Stimulated activated CD4-positive, alpha-beta T cell treated with anti-CD3 and anti-CD28 coated beads, TNF-alpha, amount 100 ng/mL, for 24 hours (primary cell): ENCODE measurements at regions not wholly inside any gene's neighbourhood (a gene's known extent, or its start where the extent isn't known, plus 50 kb on each side); places are given as distances from the start of the nearest gene placed in this dataset.

Source experiments
- DNase-seq, 3 experiments: peaks; one replicate each; pipeline ENCODE4 v3.0.0-alpha.2; 2020; ENCODE audit warnings: low read depth in 3 of 3

DNA sequence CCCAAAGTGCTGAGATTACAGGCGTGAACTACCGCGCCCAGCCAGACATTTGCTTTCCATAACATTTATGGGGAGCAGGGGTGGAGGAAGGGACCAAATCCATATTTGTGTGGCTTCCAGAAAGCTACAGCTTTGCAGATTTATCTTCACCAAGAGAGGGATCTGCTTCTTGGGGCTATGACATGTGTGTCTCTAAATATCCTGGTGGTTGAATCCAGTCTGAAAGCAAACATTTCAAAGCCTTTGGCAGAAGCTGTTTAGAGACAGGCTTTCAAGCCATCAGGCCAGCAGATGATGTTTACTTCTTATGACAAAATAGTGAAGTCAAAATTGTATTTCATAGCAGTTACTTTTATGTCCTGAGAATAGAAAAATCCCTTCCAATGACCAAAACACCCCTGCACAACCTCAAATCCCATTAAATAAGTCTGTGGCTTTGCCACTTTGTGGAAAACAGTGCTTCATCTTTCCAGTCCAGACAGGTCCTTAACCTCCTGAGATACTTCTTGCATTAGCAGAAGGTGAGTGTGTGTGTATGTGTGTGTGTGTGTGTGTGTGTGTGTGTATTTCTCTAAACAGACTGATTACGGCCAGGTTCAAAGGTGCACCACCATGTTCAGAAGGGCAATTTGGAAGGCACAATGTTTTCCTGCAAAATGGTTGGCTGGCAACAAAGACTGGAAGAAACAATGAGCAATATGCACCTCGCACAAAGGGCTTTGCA lies 191.4 kb upstream of the LRIG1 start:
- DNase-seq, result no peak

DNA sequence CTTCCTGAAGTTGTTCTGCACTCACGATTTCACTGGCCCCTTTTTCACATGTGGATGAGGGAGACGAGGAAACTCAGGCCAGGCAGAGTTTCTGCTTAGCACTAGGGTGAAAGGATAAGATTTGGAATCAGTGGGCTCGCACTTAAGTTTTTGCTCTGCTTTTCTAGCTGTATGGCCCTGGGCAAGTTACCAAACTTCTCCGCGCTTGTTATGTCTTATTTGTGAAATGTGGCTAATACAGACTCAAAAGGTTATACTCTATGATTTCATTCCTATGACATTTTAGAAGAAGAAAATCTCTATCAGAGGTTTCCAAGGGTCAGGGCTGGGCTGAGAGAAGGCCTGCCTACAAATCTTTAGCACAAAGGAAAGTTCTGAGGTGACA lies 191.9 kb upstream of the LRIG1 start:
- no peak for DNase-seq

DNA sequence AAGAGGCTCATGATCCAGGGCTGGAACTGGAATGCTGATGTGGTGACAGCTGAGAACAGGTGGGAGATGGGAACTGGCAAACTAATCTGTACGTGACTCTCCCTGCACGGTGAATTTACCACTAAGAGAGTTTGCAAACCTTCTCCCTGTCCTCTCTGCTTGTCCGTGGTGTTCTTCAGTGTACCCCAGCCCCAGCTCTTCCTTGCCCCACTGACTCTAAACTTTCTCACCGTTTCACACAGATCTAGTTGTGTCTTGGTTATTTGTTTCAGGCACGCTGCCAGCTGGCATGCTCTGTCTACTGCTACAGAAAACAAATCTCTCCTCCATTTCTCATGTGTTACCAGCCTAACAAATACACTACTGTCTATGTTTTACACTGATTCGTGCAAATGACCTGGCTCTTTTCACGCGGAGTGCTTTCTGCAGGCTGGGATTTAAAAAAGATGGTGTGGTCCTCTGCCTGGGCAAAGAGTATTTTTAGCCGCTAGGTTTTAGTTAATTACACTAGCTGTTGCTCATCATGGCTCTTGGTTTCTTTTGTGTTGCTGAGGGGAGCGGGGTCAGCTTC lies 192.7 kb upstream of the LRIG1 start:
- no peak for DNase-seq

DNA sequence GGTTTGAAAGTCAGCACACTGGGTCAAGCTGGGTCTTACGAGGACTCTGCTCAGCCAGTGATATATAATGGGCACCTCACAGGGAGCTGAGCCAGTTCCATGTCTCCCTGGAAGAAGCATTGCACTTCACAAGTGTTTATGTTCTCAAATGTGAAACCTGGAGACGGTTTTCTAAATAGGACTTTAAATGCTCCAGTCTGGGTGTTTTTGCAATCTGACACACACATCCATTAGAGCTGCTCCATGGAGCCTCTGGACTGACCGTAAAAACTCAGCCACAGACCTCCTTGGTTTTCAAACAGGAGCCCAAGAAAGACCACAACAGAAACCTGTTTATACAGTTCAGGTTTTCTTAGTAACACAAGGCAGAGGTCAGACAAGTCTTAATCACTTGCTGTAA lies 201.3 kb upstream of the LRIG1 start:
- no peak for DNase-seq

DNA sequence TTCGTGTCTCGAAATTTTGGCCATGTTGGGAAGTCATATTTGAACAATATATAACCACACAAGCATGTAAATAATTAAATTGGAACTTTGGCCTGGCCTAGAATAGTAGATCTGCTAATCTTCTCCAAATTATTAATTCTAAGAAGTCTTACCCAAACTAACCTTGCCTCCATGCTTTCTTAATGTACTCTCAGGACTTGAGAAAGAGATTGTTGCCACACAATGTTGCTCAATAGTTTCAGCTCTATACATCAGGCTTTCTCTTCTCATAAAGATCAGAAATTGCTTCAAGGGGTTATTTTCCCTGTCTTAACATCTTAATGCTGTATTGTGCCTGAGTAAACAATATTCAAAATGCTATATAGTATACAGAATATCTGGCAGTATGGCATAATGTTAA lies 202.7 kb upstream of the LRIG1 start:
- DNase-seq, result no peak

DNA sequence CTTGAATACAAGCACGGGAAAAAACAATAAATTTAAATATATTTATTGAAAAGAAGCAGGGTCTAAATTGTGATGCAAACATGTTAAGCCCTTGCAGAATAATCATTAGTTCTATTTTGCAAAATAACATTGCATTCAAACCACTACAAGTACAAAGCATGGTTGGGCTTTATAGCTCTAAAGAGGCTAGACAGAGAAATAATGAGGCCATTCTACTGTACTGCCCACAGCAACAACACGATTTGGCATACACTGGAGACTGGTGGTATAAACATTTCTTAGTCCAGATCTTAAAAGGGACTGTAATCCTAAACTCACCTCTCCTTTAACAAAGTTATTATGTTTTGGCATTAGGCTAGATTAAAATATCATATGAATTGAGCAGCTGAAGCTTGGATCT lies 204.3 kb upstream of the LRIG1 start:
- no peak for DNase-seq

DNA sequence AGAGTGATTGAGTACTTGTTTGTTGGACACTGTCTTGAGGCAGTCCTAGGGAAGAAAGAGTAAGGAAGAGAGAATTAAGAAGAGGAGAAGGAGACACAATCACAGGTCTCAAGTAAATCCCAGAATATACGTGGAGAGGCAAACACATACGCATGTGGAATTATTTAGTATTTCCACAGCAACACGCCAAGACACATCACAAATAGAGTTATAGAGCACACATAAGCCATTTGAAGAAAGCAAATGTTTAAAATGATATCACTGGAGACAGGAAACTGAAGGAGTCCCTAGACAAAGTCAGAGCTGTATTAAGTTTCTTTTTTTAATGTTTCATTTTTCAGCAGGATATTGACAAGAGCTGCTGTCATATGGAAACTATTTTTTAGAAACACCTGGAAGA lies 206.1 kb upstream of the LRIG1 start:
- DNase-seq, result no peak

DNA sequence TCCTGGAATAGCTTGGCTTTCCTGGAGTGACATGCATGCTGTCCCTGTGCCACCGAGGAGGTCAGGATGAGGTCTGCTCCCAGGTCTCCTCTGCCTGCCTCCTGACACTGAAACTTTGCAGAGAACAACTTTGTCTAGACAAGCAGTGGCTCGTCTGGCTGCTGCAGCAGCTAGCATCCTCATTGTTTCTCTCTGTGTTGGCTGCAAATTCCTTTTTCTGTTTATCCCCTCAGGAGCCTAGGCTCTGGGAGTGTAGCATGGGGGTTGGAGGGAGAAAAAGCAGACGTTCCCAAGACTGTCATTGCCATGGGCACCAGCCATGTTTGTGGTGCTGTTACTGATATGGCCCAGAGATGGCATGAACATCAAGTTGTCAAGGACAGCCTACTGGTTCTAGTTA lies 208.7 kb upstream of the LRIG1 start:
- no peak for DNase-seq

DNA sequence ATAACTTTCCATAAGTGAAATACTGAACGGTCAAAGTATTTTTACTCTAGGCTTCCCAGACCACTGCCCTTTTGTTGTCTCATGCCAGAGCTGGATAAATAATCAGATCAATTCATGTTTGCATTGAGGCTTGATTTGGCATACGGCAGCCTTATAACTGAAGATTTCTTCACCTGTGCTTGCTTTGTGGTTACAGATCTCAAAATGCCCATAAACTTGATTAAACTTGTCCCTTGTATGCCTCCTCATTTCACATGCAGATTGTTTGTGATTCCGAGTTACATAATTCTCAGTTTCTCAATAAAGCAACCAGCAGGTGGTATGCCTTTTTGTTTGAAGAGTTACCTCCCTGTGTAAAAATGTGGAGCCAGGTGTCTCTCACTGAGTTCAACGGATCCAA lies 211.4 kb upstream of the LRIG1 start:
- DNase-seq, result no peak

DNA sequence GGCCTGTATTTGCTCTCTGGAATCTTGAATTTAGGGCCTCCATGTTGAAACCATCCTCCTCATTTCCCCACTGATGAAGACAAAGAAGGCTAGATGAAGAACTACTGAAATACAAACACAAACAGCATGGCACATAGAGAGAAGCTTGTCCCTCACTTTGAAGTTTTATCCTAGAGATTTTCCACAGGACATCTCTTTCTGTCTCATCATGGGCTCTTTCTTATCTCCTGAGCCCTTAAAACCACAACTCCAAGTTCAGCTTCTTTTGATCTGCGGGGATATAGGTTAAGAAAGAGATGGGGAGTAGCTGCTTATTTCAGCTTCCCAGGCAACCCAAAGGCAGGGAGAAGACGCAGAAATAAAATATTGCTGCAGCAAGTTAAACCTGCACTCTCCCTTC lies 213.1 kb upstream of the LRIG1 start:
- no peak for DNase-seq

DNA sequence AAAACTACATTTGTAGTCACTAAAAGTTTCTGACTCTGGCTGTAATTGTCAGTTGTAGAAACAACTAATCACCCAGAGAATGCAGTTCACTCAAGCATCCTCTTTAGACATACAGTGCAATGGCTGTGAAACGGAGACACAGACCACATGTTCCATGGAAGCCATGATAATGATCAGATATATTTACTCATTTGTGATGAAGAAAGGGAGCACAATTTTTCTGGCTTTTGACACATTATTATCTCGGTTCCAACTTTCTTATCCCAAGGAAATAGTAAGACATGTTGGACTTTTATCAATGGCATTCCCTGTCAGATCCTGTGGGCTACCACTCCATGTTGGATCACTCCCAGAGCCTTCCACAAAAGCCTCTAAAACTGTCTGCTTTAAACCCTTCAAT lies 215.0 kb upstream of the LRIG1 start:
- no peak for DNase-seq

DNA sequence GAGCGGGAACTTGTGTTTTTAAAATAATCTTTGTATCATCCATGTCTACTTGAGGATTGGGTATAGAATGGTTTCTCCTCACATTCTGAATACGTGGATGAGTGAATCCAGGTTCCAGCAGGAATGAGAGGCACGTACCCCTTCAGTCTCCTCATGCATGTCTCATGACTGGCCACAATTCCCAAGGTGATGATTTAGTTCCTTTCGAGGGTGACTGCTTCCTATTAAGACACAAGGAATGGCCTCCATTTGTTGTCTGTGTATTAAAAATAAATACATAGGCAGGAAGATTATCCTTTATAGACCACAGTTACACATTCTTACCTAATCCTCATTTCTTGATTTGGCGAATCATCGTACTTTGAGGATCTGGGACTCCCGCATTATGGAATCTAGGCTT lies 217.0 kb upstream of the LRIG1 start:
- no peak for DNase-seq

DNA sequence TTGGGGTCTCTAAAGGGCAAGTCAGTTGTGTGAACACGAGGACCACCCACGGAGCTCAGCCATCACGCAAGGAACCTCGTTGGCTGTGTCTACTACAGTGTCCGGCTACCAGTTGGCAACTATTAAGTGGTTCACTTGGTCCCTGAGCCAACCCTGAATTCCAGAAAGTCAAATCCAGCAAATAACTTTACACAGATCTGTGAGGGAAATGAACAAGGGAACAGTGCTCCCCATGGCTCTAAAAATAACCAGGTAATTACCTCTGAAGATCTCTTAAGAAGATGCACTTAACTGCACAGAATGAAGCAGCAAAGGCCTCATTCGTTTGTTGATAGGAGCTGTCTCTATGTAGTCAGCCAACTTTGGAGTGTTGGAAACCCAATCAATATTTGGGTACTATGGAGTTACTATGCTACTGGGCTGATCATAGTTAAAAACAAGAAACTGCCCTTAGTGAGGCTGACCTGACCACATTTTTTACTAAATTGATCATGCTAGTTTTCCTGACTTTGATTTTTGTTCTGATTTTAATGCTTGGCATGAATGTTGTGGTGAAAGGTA lies 219.1 kb upstream of the LRIG1 start:
- DNase-seq, result no peak

DNA sequence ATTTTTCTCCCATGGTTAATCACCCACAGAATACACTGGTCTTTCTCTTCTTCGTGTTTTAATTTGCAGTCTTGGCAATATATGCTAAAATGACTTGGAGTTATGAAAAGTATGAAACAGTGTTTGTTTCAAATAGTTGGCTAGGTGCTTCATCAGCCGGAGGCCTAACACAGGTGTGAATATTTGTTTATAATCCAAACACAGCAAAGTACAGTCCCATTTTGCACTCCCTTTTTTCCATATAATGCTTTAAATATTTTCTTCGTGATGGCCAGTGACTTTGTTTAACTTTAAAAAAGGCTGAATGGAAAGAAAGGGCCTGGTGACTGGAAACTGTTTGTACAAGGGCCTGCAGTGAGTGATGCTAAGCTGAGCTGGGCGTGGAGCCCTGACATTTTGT lies 219.7 kb upstream of the LRIG1 start:
- DNase-seq, result no peak

DNA sequence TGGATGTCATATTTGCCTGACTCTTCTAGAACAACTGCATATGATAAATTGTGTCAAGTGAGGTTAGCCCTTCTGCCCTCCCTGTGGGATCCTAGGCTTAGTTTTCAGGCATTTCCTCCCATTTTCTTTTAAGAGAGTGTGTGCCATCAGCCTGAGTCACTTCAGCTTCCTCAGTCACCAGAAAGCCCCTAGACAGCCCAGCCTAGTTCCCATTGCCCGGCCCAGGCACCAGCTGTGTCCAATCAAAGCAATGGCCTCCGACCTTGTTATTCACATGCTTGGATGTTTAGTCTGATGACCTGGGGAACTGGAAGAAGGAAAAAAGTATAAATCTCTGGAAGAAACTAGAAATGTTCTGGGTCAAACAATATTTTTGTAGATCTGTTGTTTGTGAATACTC lies 221.9 kb upstream of the LRIG1 start:
- no peak for DNase-seq

DNA sequence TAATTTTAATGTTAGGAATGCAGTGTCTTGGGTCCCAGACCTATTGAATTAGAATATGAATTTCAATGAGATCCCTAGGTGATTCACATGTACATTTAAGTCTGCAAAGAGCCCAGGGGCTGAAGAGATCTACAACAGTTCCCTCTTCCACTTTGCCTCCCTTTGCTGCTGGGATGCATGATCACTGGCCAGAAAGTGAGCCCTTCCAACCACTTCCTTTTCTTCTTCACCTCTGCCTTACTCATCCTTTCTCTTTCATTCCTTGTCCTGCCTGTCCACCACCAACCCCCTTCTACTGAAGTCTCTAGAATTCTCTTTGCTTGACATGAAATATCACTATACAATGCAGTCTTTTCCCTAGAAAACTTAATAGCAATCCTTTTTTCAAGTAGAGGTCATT lies 222.4 kb upstream of the LRIG1 start:
- DNase-seq, result no peak

DNA sequence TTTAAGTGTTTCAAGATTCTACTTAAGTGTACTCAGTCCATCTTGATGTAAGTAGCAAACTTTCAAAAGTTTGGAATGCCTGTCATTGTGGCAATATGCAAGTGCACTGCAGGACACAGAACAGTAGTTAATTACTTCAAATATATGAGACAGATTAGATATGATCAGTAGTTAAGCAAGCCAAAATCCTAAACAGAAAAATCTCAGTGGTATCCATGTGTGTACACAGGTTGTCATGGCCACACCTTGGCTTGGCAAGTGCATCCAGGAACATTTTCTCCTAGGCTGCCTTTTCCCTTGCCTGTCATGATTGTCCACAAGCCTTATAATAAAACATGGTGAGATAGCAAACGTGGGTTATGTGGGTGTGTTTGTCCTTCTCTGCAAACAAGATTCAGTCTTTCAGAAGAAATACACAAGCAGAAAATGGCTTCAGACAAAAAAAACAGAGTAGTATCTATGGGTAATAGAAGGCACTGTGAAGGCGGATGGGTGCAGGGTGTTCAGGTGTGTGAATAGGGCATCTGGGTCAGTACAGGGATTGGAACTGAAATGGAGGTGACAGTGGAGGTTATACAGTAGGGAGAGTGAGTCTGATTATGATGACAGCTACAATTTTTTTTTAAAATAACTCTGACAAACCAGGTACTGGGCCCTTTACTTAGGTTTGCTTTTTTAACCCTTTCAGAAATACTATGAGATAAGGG lies 229.0 kb upstream of the LRIG1 start:
- DNase-seq, result no peak

DNA sequence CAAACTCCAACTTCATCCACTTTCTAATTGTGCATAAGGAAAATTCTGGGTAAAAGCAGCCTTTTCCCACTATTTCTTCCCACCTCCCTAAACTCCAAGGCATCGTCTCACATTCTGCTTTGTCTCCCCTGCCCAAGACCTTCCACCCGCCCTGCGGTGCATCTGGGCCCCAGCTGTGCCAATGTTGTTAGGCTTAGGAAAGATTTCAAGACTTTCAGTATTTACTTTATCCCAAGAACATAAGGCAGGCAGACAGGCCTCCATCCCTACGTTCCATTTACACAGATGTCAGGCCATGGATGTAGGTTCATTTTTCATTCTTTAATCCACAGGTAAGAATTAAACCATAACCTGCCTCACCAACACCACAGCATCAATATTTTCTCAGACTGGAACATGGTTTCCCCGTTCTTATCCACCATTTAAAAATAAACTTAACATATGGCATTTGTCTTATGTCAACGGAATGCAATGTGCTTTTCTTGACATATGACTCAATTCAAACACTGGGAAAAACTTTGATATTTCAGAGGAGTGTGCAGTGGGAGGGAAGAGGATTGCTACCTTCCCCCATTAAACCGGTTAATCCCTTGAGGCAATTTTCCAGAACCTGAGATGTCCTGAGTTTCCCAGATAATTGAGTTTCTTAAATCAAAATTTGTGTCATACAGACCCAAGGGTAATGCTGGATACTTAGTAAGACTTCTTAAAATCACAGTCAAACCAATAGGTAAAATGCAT lies 238.0 kb upstream of the LRIG1 start:
- no peak for DNase-seq

DNA sequence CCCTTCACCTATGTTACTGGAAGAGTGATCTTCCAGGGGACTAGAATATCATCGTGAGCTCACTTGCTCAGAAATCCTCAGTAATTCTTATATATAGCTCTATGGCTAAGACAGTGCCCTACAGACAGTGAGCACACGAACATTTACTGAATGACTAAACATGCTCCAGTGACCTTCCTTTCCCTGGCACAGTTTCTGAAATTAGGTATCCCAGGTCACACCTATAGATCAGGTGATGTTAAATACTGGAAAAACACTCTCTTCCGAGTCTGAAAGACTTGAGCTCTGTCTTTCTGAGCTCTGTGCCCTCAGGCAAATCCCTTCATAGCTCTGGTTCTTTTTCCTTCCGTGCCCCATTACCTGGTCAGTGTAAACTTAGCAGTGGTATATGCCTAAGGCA lies 239.4 kb upstream of the LRIG1 start:
- no peak for DNase-seq

DNA sequence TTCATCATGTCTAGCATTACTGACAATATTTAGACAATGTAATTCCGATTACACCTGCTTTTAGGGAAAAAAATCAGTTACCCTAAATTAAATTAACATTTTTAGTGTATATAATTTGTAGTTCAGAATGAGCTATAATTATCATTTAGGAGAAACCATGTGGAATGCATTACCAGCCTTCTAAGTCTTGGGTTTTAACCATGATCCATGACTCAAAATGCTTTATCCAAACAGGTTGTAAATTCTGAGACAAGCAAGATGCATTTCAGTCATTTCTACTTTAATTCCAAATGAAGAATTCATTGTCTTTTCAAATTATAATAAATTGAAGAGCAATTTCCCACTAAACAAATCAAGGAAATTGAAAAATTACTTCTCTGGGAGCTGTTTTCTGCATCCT lies 243.7 kb upstream of the LRIG1 start:
- DNase-seq, result no peak

DNA sequence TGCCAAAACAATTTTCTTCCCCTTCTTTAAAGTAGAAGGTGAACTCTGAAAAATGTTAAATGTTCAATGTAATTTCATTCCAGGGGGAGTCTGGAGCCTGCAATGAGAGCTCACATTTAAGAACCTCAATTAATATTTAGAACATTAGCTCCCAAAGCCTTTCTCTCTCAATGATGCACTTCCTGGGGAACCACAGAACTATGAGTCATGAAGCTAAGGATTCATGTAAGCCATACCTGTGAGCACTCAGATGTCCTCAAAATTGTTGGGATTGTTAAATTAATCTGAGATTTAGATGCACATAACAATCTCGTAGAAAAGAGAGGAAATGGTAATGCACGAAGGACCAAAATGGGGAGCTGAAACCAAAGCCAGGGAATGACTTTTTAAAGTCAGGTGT lies 244.2 kb upstream of the LRIG1 start:
- no peak for DNase-seq

DNA sequence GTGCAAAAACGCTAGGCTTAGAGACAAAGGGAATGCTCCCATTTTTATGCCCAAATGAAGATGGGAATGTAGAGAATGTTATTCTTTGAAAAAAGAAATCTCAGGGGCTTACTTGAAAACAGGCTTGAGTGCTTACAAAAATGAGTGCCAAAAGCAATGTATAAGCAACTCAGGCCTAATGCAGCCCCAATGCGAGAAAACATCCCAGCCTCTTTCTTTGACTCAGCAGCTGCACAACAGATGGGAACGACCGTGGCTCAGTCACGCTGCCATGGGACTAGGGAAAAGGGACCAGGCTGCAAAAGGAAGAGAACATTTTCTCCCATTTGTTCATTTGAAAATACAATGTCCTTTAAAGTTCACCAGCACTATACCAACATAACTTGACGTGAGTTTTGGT lies 246.4 kb upstream of the LRIG1 start:
- DNase-seq, result no peak

DNA sequence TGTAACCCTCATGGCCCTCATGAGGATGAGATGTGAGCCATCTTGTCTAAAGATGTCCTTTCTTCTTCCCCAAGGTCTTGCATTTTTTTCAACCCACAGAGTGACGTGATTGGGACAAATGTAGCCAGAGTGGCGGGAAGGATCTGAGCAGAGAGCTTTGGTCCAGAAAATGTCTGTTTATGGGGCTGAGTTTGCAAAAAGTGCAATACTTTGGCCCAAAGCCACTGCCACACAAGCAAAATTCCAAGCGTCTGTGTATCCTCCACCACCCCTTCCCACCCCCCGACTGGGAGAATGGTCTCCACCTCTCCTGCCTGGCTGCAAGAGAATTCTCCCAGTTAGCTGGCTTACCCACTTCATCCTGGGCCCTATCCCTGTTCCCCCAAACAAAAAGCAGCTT lies 246.9 kb upstream of the LRIG1 start:
- DNase-seq, result no peak
